Kidney (tissue), 13 donors: ENCODE measurements at regions not wholly inside any gene's neighbourhood (a gene's known extent, or its start where the extent isn't known, plus 50 kb on each side); places are given as distances from the start of the nearest gene placed in this dataset.

Source experiments
- DNase-seq, 5 donors: peaks; one replicate each; pipeline ENCODE4 v3.0.0-alpha.2; 2013 to 2020
- FAIRE-seq: peaks from 2 replicates; lab custom pipeline; 2012; peaks lifted over from hg19 to GRCh38; lab: Jason Lieb, UNC
- H3K27ac ChIP-seq, 2 donors: one replicate each; pipeline ENCODE4 v1.7.0; 2013; ENCODE audit warnings: low read depth in 2 of 2, low read length in 2 of 2, inconsistent platforms in 1 of 2
- H3K27me3 ChIP-seq: one replicate; pipeline ENCODE4 v1.7.1; 2013; ENCODE audit warnings: low read length, inconsistent platforms; ENCODE audit not compliant: control insufficient read depth, insufficient read depth
- H3K36me3 ChIP-seq, 3 donors: one replicate each; pipeline versions ENCODE4 v1.7.0 to v1.7.1; 2013; ENCODE audit warnings: low read length in 3 of 3, control low read depth in 1 of 3, inconsistent platforms in 1 of 3; ENCODE audit not compliant: insufficient read depth in 3 of 3, control insufficient read depth in 2 of 3
- H3K4me1 ChIP-seq, 3 donors: one replicate each; pipeline versions ENCODE4 v1.7.0 to v1.7.1; 2013; ENCODE audit warnings: low read length in 3 of 3, inconsistent platforms in 1 of 3, low read depth in 1 of 3; ENCODE audit not compliant: control insufficient read depth in 2 of 3, insufficient read depth in 2 of 3
- H3K4me3 ChIP-seq, 3 donors: one replicate each; pipeline versions ENCODE4 v1.7.0 to v1.8.1; 2013; ENCODE audit warnings: low read length in 3 of 3, control low read depth in 1 of 3, inconsistent platforms in 1 of 3
- H3K9ac ChIP-seq, 3 donors: one replicate each; pipeline versions ENCODE4 v1.7.0 to v1.7.1; 2013; ENCODE audit warnings: low read length in 3 of 3, control low read depth in 1 of 3, inconsistent platforms in 1 of 3
- H3K9me3 ChIP-seq, 3 donors: one replicate each; pipeline versions ENCODE4 v1.7.0 to v1.7.1; 2013; ENCODE audit warnings: low read length in 3 of 3, control low read depth in 1 of 3, inconsistent platforms in 1 of 3; ENCODE audit not compliant: control insufficient read depth in 2 of 3, insufficient read depth in 1 of 3
- intact Hi-C: fragments of 100-400 bp; cut with DNase I; formaldehyde crosslinking; loops from one replicate; pipeline ENCODE4 v1.11.1; 2022
- TF ChIP-seq, protein P1 (sequence below): IDR thresholded peaks from 3 replicates; pipeline ENCODE4 v1.5.1; 2012; ENCODE audit warnings: mild to moderate bottlenecking, moderate library complexity, borderline replicate concordance; ENCODE audit not compliant: insufficient read depth; ENCODE audit errors: extremely low read depth
- donor health status: control.
- donor health status: control.
- donor health status: control.
- donor health status: control.
- donor health status: control.
- donor health status: DM: yes; HTN: yes; CAD: no.
- donor health status: Normal renal cell carcinoma (clear cell type).

DNA sequence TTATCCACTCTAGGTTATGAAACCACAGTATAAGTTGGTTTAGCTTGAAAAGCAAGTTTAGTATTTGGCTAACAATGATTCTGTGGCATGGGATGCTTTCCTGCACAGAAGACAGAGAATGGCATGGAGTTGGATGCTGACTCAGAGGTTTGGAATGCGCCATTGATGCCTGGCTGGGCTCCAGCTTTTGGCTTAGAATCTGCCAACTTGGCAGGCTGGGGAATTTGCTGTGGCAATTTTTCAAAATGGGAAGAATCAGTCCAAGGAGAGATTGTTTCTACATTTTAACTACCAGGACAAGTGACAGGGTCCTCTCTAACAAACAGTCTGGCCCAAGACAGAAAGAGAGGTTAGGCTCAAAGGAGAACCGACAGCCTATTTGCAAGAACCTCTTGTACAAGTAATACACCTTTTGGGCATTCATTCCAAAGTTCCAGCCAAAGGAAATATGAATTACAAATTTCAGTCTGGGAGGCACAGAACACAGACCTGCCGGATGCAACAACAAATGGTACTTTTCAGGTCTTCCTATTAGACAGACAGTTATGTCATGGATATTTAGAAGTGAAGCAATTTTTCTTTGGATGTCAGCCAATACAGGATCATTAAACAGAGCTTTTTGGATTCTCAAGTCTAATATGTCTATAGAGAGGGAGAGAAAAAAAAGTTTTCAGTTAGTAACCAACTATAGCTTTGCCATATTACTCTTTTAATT lies 1027.7 kb downstream of the TMEM182 start:
- DNase-seq: peak in 4 of 5 donors; percentile 17 to 64 (median 42)
- intact Hi-C loops: no loop called here
- Histone ChIP-seq H3K4me1 (no peaks in the 10 kb centered on the region), H3K4me3 (no peak overlapping the region), H3K9me3 (no peaks in the 10 kb centered on the region), H3K9ac (no peak overlapping the region), H3K27me3 (no peaks in the 10 kb centered on the region), H3K36me3 (no peaks in the 10 kb centered on the region), H3K27ac (no peak overlapping the region)
- TF ChIP-seq, protein P1, sequence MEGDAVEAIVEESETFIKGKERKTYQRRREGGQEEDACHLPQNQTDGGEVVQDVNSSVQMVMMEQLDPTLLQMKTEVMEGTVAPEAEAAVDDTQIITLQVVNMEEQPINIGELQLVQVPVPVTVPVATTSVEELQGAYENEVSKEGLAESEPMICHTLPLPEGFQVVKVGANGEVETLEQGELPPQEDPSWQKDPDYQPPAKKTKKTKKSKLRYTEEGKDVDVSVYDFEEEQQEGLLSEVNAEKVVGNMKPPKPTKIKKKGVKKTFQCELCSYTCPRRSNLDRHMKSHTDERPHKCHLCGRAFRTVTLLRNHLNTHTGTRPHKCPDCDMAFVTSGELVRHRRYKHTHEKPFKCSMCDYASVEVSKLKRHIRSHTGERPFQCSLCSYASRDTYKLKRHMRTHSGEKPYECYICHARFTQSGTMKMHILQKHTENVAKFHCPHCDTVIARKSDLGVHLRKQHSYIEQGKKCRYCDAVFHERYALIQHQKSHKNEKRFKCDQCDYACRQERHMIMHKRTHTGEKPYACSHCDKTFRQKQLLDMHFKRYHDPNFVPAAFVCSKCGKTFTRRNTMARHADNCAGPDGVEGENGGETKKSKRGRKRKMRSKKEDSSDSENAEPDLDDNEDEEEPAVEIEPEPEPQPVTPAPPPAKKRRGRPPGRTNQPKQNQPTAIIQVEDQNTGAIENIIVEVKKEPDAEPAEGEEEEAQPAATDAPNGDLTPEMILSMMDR: no peak
- FAIRE-seq: peak; percentile 72

DNA sequence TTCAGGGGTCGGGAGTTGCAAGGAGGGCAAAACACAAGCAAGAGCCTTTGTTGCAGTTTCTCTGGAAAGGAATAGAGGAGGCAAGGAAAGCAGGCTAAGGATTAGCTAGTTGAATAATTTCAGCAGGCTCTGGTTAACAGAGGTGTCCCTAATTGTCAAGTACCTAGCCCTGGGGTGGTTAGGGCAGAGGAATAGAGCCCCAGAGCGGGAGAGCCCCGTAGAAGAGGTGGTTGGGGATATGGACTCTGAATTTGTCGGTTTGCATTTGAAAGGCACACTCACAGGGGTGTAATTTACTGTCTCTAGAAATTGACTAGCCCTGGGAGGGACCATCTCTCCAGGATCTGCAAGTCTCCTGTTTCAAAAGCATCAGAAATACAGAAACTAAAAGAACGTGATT lies 1030.2 kb downstream of the TMEM182 start:
- intact Hi-C loops: no loop called here
- H3K4me3 ChIP-seq: no peak overlapping the region
- no peaks in the 10 kb centered on the region for H3K36me3 ChIP-seq
- no peaks in the 10 kb centered on the region for H3K9me3 ChIP-seq
- H3K27ac ChIP-seq: no peak overlapping the region
- TF ChIP-seq, protein P1: no peak
- FAIRE-seq (no peak), DNase-seq (no peak)
- H3K27me3 ChIP-seq: no peaks in the 10 kb centered on the region
- no peak overlapping the region for H3K9ac ChIP-seq
- H3K4me1 ChIP-seq: no peaks in the 10 kb centered on the region

DNA sequence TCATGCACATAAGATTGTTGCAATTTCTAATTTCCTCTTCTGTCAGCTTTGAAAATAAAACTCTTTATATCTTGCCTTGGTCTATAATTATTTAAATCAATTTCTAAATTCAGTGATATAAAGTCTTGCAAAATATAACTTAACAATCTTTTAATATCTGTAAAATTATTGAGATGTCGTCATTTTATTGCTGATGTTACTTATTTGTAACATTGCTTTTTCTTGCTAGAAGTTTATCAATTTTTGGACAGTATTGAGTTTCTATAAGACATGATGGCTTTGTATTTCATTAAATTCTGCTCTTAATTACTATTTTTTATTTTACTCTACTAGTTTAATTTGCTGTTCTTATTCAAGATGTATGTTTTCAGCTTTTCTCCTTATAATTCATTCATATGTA lies 1036.5 kb downstream of the TMEM182 start:
- no peaks in the 10 kb centered on the region for H3K27me3 ChIP-seq
- no peak overlapping the region for H3K9ac ChIP-seq
- no peaks in the 10 kb centered on the region for H3K4me1 ChIP-seq
- intact Hi-C loops: no loop called here
- H3K27ac ChIP-seq: no peak overlapping the region
- H3K36me3 ChIP-seq: no peaks in the 10 kb centered on the region
- no peak for DNase-seq
- peak; percentile 32 for FAIRE-seq
- no peaks in the 10 kb centered on the region for H3K9me3 ChIP-seq
- no peak overlapping the region for H3K4me3 ChIP-seq
- TF ChIP-seq, protein P1: no peak
